ENCODE measurements at regions not wholly inside any gene's neighbourhood (a gene's known extent, or its start where the extent isn't known, plus 50 kb on each side); places are given as distances from the start of the nearest gene placed in this dataset.

DNA sequence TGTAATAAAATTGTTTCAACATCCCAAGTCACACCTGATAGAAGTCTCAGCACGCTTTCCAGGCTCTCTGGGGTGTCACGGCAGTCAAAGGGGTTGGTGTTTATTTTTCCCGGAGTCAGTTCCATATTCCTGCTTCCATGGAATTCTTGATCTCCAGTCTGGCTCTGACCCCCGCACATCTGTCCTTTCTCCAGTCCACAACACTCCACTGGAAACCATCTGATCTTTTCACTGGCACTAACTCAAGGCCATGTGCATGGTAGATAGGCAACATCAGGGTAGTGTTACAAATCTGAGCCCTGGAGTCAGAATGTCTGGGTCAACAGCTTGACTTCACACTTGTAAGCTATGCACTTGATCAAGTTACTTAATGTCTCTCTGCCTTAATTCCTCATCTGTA is 176.2 kb downstream of the WDR11 start:
- TF ChIP-seq, protein P1, sequence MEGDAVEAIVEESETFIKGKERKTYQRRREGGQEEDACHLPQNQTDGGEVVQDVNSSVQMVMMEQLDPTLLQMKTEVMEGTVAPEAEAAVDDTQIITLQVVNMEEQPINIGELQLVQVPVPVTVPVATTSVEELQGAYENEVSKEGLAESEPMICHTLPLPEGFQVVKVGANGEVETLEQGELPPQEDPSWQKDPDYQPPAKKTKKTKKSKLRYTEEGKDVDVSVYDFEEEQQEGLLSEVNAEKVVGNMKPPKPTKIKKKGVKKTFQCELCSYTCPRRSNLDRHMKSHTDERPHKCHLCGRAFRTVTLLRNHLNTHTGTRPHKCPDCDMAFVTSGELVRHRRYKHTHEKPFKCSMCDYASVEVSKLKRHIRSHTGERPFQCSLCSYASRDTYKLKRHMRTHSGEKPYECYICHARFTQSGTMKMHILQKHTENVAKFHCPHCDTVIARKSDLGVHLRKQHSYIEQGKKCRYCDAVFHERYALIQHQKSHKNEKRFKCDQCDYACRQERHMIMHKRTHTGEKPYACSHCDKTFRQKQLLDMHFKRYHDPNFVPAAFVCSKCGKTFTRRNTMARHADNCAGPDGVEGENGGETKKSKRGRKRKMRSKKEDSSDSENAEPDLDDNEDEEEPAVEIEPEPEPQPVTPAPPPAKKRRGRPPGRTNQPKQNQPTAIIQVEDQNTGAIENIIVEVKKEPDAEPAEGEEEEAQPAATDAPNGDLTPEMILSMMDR (IDR thresholded peaks at IDR 0.05): no peak
- TF ChIP-seq EZH2 (IDR thresholded peaks at IDR 0.05; ENCODE audit: borderline replicate concordance, insufficient read depth, low read depth, low read length, poor library complexity, severe bottlenecking): no peak

Measured in B cell (primary cell).